NCI-H1930 (cell line): ENCODE measurements at regions not wholly inside any gene's neighbourhood (a gene's known extent, or its start where the extent isn't known, plus 50 kb on each side); places are given as distances from the start of the nearest gene placed in this dataset.
"Not testable (repeated sequence)": the region's sequence is repeated elsewhere in the genome, so short reads cannot be mapped to it uniquely, and the experiment has no call there.

Source experiments
- DNase-seq, 2 experiments: peaks; one replicate each; lab custom pipeline; 2025; lab: John Stamatoyannopoulos, UW

GRCh38 chr21:33121715-33122475 is 52.0 kb downstream of the OLIG1 start:
- DNase-seq, result peak in 1 of 2 experiments; percentile 14

GRCh38 chr21:33122507-33122906 is 52.6 kb downstream of the OLIG1 start:
- no peak for DNase-seq

- no peak for DNase-seq
Measured at GRCh38 chr21:33123374-33124123, 53.6 kb downstream of the OLIG1 start.

- DNase-seq, result no peak
Measured at GRCh38 chr21:33124889-33125288, 54.9 kb downstream of the OLIG1 start.

- DNase-seq, result no peak
Measured at GRCh38 chr21:33125680-33126375, 55.9 kb downstream of the OLIG1 start.

GRCh38 chr21:33126569-33126968 is 56.6 kb downstream of the OLIG1 start:
- no peak for DNase-seq

- peak; percentile 70 to 71 for DNase-seq
Measured at GRCh38 chr21:33127154-33127867, 57.4 kb downstream of the OLIG1 start.

- DNase-seq, result no peak
Measured at GRCh38 chr21:33127868-33128242, 57.9 kb downstream of the OLIG1 start.

GRCh38 chr21:33128538-33128937 is 58.6 kb downstream of the OLIG1 start:
- no peak for DNase-seq

- DNase-seq, result no peak
Measured at GRCh38 chr21:33132054-33132453, 62.1 kb downstream of the OLIG1 start.

GRCh38 chr21:33133892-33134291 is 64.0 kb downstream of the OLIG1 start:
- no peak for DNase-seq

GRCh38 chr21:33135925-33136324 is 66.0 kb downstream of the OLIG1 start:
- no peak for DNase-seq

GRCh38 chr21:33136847-33137502 is 67.0 kb downstream of the OLIG1 start:
- DNase-seq, result no peak

- no peak for DNase-seq
Measured at GRCh38 chr21:33139084-33139483, 69.1 kb downstream of the OLIG1 start.

GRCh38 chr21:33140288-33140687 is 70.3 kb downstream of the OLIG1 start:
- no peak for DNase-seq

- no peak for DNase-seq
Measured at GRCh38 chr21:33146467-33146866, 76.5 kb downstream of the OLIG1 start.

GRCh38 chr21:33149181-33149580 is 79.2 kb downstream of the OLIG1 start:
- DNase-seq, result no peak

- DNase-seq, result not testable (repeated sequence)
Measured at GRCh38 chr21:33150968-33151367, 78.8 kb upstream of the IFNAR2 start.

GRCh38 chr21:33151941-33152731 is 77.6 kb upstream of the IFNAR2 start:
- DNase-seq, result no peak

GRCh38 chr21:33152732-33153130 is 77.0 kb upstream of the IFNAR2 start:
- DNase-seq, result no peak

- DNase-seq, result no peak
Measured at GRCh38 chr21:33155005-33155404, 74.7 kb upstream of the IFNAR2 start.
